ENCODE measurements at regions not wholly inside any gene's neighbourhood (a gene's known extent, or its start where the extent isn't known, plus 50 kb on each side); places are given as distances from the start of the nearest gene placed in this dataset.

GRCh38 chr3:168384990-168385389, 289.3 kb upstream of the GOLIM4 start:
- no peak for DNase-seq (ENCODE audit: low spot score in 2 of 2)
- Histone ChIP-seq H3K4me3 (no peak overlapping the region), H3K9me3 (no peaks in the 10 kb centered on the region), H3K27me3 (no peaks in the 10 kb centered on the region), H3K36me3 (no peaks in the 10 kb centered on the region), H3K4me1 (no peaks in the 10 kb centered on the region), H3K27ac (no peak overlapping the region)
- no peak for TF ChIP-seq POLR2AphosphoS5 (IDR thresholded peaks at IDR 0.05)
- no peak for TF ChIP-seq POLR2A (IDR thresholded peaks at IDR 0.05)
- 65% methylated on average over 7 of the region's 7 CpGs for WGBS

DNA sequence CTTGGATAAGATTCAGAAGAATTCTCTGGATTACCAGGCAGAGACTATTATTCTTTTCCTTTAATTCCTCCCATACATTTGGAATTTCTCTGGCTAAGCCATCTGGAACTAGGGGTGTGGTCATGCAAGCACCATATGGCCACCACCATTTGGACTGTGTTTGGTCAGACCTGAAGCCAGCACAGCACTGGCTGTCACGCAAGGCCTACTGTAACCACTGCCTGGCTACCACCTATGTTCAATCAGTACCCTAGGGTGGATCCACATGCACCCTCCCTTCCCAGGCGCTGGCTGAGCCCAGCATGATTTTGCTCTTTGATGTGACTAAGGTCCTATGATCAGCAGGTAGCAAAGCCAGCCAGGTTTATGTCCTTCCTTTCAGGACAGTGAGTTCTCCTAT, 287.8 kb upstream of the GOLIM4 start:
- Histone ChIP-seq H3K9me3 (no peaks in the 10 kb centered on the region), H3K4me3 (no peak overlapping the region), H3K36me3 (no peaks in the 10 kb centered on the region), H3K4me1 (no peaks in the 10 kb centered on the region), H3K27ac (no peak overlapping the region), H3K27me3 (no peaks in the 10 kb centered on the region)
- TF ChIP-seq CTCF (IDR thresholded peaks at IDR 0.05) (no peak), POLR2A (IDR thresholded peaks at IDR 0.05) (no peak), EP300 (IDR thresholded peaks at IDR 0.05) (no peak), POLR2AphosphoS5 (IDR thresholded peaks at IDR 0.05) (no peak)
- 90% methylated on average over 1 of the region's 2 CpGs for WGBS
- no peak for DNase-seq (ENCODE audit: low spot score in 2 of 2)

DNA sequence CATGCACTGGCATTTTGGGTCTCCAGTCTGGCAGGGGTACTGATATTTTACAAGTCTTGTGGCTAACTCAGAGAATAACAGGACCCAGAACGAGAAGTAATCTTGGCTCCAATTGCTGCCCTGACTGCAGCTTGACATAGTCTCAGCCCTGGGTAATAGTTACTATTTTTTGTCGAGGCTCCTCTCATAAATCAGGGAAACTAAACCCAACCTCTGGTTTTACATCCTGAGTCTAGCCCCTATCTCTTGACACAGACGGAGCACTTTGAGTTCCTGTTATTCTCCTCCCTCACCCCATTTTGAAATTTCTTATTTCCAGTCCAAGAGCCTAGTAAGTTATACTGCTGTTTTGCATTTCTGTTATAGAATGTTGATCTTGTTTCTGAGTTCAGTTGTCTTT, 276.1 kb upstream of the GOLIM4 start:
- Histone ChIP-seq H3K4me1 (no peaks in the 10 kb centered on the region), H3K9me3 (no peaks in the 10 kb centered on the region), H3K4me3 (no peak overlapping the region), H3K27me3 (no peaks in the 10 kb centered on the region), H3K36me3 (no peaks in the 10 kb centered on the region), H3K27ac (no peak overlapping the region)
- no peak for DNase-seq (ENCODE audit: low spot score in 2 of 2)
- 65% methylated on average over 3 of the region's 3 CpGs for WGBS
- TF ChIP-seq CTCF (IDR thresholded peaks at IDR 0.05) (no peak), POLR2A (IDR thresholded peaks at IDR 0.05) (no peak)

DNA sequence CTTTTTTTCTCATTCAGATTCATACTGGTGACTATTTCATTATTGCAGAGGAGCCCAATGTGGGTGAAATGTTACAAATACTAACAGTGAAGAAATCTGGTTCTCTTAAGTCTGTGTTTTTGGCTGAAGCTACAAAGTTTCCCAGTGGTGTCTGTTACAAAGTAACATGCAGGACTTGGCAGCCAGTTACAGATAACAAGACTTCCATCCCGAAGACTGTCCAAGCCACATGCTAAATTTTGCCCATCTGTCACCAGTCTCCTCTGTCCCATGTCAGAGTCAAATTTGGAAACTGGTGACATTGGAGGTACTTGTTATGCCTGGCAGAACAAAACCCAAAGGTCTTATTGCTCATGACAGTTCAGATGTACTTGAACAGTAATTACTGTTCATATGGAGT, 269.2 kb upstream of the GOLIM4 start:
- no peak overlapping the region for H3K4me3 ChIP-seq
- WGBS, result 59% methylated on average over 1 of the region's 1 CpG
- no peak for TF ChIP-seq EP300 (IDR thresholded peaks at IDR 0.05)
- no peak for TF ChIP-seq POLR2A (IDR thresholded peaks at IDR 0.05)
- TF ChIP-seq POLR2AphosphoS5 (IDR thresholded peaks at IDR 0.05), result no peak
- no peak for TF ChIP-seq CTCF (IDR thresholded peaks at IDR 0.05)
- no peak overlapping the region for H3K27ac ChIP-seq
- H3K4me1 ChIP-seq, result no peaks in the 10 kb centered on the region
- no peaks in the 10 kb centered on the region for H3K9me3 ChIP-seq
- H3K36me3 ChIP-seq, result no peaks in the 10 kb centered on the region
- H3K27me3 ChIP-seq, result no peaks in the 10 kb centered on the region
- DNase-seq (ENCODE audit: low spot score in 2 of 2), result no peak

DNA sequence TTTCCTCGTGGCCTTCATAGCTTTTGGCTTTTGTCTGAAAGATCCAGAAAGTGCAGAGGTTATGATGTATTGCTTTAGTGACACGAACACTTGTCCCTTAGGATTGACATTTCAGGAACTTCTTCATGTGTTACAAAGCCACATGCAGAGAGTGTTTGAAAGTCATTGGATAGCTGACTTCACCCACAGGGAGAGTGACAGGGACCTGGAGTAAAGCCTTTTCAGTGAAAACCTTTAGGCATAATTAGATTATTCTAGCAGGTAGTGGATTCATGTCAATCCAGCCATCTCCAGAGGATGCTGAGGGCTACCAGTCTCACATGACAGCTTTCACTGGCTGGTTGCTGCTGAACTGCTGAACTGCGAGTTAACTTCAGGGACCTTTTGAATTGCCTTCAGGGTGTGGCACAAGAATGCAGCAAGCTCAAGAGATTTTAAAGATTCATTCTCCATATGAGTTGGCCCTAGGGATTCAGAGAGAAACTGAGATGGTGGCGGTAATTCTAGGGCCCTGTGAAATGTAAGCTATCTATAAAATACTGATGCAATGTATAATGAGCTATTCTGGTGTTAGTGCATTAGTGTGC, 267.0 kb upstream of the GOLIM4 start:
- H3K4me3 ChIP-seq, result no peak overlapping the region
- no peaks in the 10 kb centered on the region for H3K4me1 ChIP-seq
- no peak overlapping the region for H3K27ac ChIP-seq
- TF ChIP-seq CTCF (IDR thresholded peaks at IDR 0.05) (no peak), EP300 (IDR thresholded peaks at IDR 0.05) (no peak), POLR2AphosphoS5 (IDR thresholded peaks at IDR 0.05) (no peak), POLR2A (IDR thresholded peaks at IDR 0.05) (no peak)
- 68% methylated on average over 4 of the region's 4 CpGs for WGBS
- no peaks in the 10 kb centered on the region for H3K27me3 ChIP-seq
- no peaks in the 10 kb centered on the region for H3K9me3 ChIP-seq
- no peak for DNase-seq (ENCODE audit: low spot score in 2 of 2)
- no peaks in the 10 kb centered on the region for H3K36me3 ChIP-seq

GRCh38 chr3:168362156-168362555, 266.4 kb upstream of the GOLIM4 start:
- no peaks in the 10 kb centered on the region for H3K9me3 ChIP-seq
- no peak overlapping the region for H3K27ac ChIP-seq
- no peaks in the 10 kb centered on the region for H3K4me1 ChIP-seq
- no peak for TF ChIP-seq EP300 (IDR thresholded peaks at IDR 0.05)
- TF ChIP-seq POLR2A (IDR thresholded peaks at IDR 0.05), result no peak
- no peak for TF ChIP-seq POLR2AphosphoS5 (IDR thresholded peaks at IDR 0.05)
- TF ChIP-seq CTCF (IDR thresholded peaks at IDR 0.05), result no peak
- DNase-seq (ENCODE audit: low spot score in 2 of 2), result no peak
- H3K4me3 ChIP-seq, result no peak overlapping the region
- H3K36me3 ChIP-seq, result no peaks in the 10 kb centered on the region
- no peaks in the 10 kb centered on the region for H3K27me3 ChIP-seq

Measured in suprapubic skin (tissue), 4 donors.